GM21717 (cell line): ENCODE measurements at regions not wholly inside any gene's neighbourhood (a gene's known extent, or its start where the extent isn't known, plus 50 kb on each side); places are given as distances from the start of the nearest gene placed in this dataset.

Experiments used
- ATAC-seq: cut with Tn5 transposase; IDR thresholded peaks from one replicate; pipeline ENCODE4 v1.9.1; 2021; ENCODE audit warnings: mild to moderate bottlenecking, moderate library complexity; ENCODE audit not compliant: unreplicated experiment

GRCh38 chr20:16175322-16175961 is 397.8 kb downstream of the KIF16B start:
- peak; percentile 95 for ATAC-seq

- ATAC-seq: no peak
These were observed 398.9 kb downstream of the KIF16B start for GRCh38 chr20:16174311-16174710.

DNA sequence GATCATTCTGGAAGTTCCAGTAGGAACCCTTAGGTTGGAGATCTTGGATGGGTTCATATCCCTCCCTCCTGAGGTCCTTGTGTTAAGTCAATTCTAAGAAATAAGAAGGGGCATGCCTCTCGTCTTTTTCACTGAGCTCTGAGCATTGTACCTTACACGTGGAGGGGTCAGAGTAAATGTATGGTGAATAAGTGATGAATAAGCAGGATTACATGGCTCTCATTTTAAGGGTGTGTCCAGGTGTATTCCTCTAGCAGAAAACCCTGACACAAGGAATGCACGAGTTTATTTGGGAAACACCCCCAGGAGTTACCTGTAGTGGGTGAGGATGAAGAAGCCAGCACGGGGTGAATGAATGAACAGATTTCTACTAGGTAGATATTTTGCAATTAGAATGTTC is 400.2 kb downstream of the KIF16B start:
- no peak for ATAC-seq

DNA sequence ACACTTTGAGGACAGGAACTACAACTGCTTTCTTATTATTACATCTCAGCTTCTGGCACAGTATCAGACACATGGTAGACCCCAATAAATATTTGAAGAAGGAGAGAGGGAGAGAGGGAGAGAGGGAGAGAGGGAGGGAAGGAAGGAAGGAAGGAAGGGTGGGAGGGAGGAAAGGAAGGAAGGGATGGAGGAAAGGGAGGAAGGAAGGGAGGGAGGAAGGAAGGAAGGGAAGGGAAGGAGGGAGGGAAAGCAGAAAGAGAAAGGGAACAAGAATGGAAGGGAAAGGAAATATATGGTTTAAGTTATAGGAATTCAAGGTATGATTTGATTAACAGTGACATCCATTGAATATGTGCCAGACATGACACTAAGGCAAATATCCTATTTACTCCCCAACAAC is 402.1 kb downstream of the KIF16B start:
- no peak for ATAC-seq

DNA sequence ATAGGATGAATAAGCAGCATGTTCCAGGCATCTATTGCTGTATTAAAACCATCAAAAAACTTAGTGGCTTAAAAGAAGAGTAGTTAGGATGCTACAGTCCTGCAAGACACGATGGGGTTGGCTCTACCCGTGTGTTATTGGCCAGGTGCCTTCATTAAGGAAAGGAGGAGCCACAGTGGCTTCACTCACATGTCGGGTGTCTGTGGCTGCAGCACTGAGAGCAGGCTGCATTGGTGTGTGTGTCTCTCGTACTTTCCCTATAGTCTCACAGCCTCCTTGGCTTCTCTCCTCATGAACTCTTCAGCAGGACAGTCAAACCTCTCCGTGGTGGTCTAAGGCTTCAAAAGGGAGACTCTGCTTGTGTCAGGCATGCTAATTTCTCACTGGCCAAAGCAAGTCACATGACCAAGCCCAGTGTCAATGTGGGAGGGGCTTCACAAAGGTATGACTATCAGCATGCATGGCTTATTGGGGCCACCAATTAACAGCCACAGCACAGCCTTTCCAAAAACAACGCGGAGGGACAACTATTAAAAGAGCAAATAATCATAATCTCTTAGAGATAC is 402.8 kb downstream of the KIF16B start:
- no peak for ATAC-seq

- ATAC-seq: no peak
These were observed 405.7 kb downstream of the KIF16B start for GRCh38 chr20:16167423-16168130.

GRCh38 chr20:16166737-16167136 is 406.5 kb downstream of the KIF16B start:
- no peak for ATAC-seq

DNA sequence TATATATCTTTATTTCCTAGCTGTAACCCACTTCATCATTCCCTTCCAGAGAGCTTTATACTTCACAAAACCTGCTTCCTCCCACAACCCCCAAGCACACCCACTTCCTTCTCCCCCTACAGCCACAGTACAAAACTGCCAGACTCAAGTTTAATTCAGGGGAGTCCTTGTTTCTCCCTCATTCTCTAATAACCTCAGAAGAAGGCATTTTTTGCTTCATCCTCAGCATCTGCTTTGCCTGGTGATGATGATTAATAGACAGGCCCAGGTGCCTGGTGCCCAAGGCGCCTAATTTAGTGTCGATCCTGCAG is 414.3 kb downstream of the KIF16B start:
- ATAC-seq: peak; percentile 68

DNA sequence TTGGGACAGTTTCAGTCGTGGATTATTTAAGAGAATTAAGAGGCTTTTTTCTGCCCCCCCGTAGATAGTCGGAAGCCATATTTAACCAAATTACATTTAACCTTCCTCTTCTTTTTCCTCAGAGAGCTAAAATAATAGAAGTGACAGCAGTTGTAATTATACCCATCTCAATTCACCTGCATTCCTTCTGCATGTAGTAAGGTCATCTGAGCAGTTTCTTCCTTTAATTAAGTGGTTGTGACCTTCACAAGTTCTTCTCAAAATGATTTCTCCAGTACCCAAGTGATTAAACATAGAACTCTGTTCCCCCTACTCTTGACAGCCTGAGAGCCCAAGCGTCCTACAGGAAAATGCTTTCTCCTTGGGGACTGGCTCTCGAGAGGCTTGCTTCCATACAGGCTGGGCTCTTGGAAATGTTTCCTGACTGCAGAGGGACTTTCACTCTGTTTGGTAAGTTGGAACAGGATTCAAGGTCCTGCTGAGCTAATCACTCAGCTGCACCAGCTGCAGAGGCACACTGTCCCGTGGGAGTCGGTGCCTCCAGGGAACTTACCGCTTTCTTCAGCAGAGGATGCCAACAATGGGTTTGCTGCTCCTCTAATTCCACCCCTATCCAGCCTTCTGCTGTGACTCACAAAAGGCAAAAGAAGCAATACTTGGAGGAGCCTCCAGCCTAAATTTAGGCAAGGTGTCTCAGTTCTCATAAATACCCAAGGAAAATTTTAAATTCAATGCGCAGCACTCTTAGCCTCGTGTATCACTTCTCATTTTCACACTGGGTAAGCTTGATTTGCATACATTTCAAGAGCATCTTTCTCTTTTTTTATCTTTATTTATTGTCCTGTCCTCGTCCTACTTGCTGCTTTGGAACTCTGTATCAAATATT is 414.9 kb downstream of the KIF16B start:
- peak; percentile 94 for ATAC-seq

GRCh38 chr20:16147916-16148315 is 425.3 kb downstream of the KIF16B start:
- ATAC-seq: no peak

DNA sequence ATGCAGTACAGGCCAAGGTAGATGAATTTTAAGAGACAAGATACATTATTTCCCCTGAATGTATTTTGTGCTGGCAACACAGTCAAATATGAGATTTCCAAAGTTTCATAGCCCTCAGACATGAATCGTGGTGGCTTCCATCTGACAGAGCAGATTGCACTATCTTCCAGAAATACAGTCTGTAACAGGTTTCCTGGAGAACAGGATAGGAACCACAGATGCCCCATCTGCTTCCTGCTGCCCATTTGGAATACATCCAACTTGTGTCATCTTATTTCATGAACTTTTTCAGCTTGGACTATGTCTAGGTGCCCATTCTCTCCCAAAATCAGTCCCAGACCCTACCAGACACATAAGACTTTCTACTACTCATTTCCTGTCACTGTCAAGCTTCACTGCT is 426.0 kb downstream of the KIF16B start:
- ATAC-seq: no peak

DNA sequence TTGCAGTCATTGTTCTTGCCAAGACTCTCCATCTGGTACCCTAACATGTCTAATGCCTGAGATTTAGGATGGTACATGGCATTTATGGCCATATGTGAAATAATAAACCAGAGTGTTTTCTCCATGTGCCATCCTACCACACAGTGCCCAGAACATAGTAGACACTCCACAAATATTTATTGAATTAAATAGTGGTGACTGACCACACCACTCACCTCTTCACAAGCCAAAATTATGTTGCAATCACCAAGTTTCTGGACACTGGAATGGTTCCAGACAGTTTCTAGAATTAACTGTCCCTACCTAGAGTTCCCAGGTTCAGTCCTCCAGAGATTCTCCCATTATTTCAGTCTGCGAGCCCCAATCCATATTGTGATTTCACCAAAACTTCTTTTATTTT is 427.3 kb downstream of the KIF16B start:
- ATAC-seq: no peak

DNA sequence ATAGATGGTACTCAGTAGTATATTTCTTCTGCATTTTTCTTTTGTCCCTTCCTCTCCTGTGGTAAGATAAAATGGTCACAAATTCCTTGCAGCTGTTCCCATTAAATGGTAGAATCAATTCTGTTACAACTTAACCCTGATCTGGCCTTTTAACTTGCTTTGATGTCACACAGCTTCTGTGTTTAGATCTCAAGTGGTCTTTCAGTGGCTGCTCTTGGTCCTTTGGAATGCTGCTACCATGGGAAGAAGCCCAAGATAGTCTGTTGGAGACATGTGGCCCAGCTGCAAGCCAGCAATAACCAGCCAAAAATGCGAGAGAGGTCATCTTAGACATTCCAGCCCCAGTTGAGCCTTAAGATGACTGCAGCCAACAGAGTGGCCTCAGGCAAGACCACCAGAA is 429.7 kb downstream of the KIF16B start:
- no peak for ATAC-seq

DNA sequence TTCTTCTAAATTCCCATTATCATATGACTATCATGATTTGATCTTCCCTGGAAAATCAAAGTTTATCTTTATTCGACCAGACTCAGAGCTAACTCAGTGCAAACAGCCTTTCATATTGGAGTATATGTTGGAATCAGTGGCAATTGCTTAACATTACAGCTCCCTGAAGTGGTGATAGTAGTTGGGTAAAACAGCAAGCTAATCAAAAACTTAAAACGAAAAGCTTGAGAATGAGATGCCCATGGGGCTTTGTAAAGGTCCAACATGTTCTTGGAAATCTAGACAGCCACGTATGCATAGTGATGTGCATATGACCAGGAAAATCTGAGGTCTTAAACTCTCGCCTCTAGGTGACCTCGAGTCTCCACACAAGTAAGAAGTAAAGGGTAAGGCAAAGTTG is 437.6 kb downstream of the KIF16B start:
- ATAC-seq: no peak

DNA sequence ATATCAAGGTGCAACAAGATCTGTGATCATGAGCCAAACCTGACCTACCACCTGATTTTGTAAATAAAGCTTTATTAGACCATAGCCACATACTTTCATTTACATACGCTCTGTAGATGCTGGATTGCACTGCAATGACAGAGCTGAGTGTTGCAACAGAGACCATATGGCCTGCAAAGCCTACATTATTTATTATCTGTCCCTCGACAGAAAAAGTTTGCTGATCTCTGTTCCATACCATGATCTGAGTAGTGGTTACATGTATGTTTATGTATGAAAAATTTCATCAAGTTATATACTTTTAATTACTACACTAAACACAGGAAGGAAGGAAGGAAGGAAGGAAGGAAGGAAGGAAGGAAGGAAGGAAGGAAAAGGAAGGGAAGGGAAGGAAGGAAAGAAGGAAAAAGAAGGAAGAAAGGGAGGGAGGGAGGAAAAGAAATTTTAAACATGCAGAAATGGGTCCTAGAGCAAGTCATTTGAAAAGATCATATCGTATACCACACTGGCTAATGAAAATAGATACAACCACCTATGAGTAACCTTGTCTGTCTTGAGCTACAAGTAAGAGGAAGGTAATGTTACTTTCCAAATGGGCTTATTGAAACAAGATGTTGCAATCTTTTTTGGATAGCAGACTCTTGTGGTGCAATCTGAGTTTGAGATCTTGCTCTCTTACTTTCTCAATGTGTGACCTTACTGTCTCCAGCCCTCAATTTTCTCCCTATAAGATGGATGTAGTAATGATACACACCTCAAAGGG is 441.0 kb downstream of the KIF16B start:
- no peak for ATAC-seq

- no peak for ATAC-seq
These were observed 443.8 kb downstream of the KIF16B start for GRCh38 chr20:16129411-16129810.

- no peak for ATAC-seq
These were observed 444.6 kb downstream of the KIF16B start for GRCh38 chr20:16128538-16129106.

- ATAC-seq: no peak
These were observed 447.4 kb downstream of the KIF16B start for GRCh38 chr20:16125816-16126215.

- no peak for ATAC-seq
These were observed 448.1 kb downstream of the KIF16B start for GRCh38 chr20:16124911-16125776.

DNA sequence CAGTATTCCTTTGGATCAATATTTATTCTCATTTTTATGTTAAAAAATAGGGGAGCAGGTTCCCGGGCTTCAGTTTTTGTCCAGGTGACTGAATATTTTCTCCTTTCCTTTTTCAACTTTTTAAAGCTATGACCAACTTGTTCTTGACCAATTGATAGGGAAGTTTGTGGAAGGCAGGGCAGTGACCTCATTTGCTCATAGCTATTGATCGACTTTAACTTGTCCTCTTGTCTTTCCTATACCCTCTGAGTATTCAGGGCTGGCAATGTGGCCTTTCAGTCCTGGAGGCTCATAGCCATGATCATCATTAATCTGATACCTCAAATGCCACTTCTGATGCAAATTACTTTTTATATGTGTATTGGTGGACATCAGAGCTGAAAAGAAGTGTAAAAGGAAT is 448.8 kb downstream of the KIF16B start:
- no peak for ATAC-seq
